Spleen (tissue), 11 donors: ENCODE measurements at regions not wholly inside any gene's neighbourhood (a gene's known extent, or its start where the extent isn't known, plus 50 kb on each side); places are given as distances from the start of the nearest gene placed in this dataset.

Experiments used
- DNase-seq: peaks from one replicate; pipeline ENCODE4 v3.0.0-alpha.2; 2020
- H3K27ac ChIP-seq, 8 donors: fragments of 200-600 bp; sonication (generic) in 7 of 8; 1 replicate in 4 of 8; 2 replicates in 4 of 8; pipeline versions ENCODE4 v1.5.0 to v1.8.0; 2016 to 2021; ENCODE audit warnings: inconsistent platforms in 4 of 8, mild to moderate bottlenecking in 4 of 8, moderate library complexity in 1 of 8
- H3K27me3 ChIP-seq, 7 donors: fragments of 200-600 bp; sonication (generic) in 6 of 7; replicated peaks in 1 of 7; 1 replicate in 4 of 7; 2 replicates in 3 of 7; pipeline versions ENCODE4 v1.5.0 to v1.8.0; 2016 to 2021; ENCODE audit warnings: inconsistent platforms in 3 of 7, mild to moderate bottlenecking in 1 of 7
- H3K36me3 ChIP-seq, 6 donors: fragments of 200-600 bp; sonication (generic) in 5 of 6; 1 replicate in 4 of 6; 2 replicates in 2 of 6; pipeline versions ENCODE4 v1.5.0 to v1.8.0; 2016 to 2021; ENCODE audit warnings: inconsistent platforms in 2 of 6
- H3K4me1 ChIP-seq, 6 donors: fragments of 200-600 bp; sonication (generic) in 5 of 6; 1 replicate in 3 of 6; 2 replicates in 3 of 6; pipeline versions ENCODE4 v1.5.0 to v1.8.0; 2016 to 2021; ENCODE audit warnings: inconsistent platforms in 3 of 6
- H3K4me3 ChIP-seq, 8 donors: fragments of 200-600 bp; sonication (generic) in 7 of 8; 1 replicate in 4 of 8; 2 replicates in 4 of 8; pipeline versions ENCODE4 v1.5.0 to v1.8.0; 2016 to 2021; ENCODE audit warnings: inconsistent platforms in 4 of 8, mild to moderate bottlenecking in 4 of 8, moderate library complexity in 2 of 8
- H3K9me3 ChIP-seq, 8 donors: fragments of 200-600 bp; sonication (generic) in 7 of 8; 1 replicate in 4 of 8; 2 replicates in 4 of 8; pipeline versions ENCODE4 v1.5.0 to v1.8.0; 2016 to 2021; ENCODE audit warnings: inconsistent platforms in 4 of 8
- POLR2A ChIP-seq, 3 donors: fragments of 450-650 bp; IDR thresholded peaks; one replicate each; pipeline ENCODE4 v1.5.1; 2017; ENCODE audit warnings: antibody characterized with exemption in 3 of 3, mild to moderate bottlenecking in 1 of 3
- POLR2AphosphoS5 ChIP-seq, 3 donors: sonication (generic); formaldehyde crosslinking; IDR thresholded peaks; one replicate each; pipeline ENCODE4 v1.5.1; 2017; ENCODE audit warnings: antibody characterized with exemption in 3 of 3
- WGBS, 5 donors: extraction: QIAGEN DNeasy Blood & Tissue Kit in 3 of 5; methylation state at CpG; one replicate each; pipeline versions ENCODE4 v1.1.5 to v1.1.7; 2013 to 2018; 5-methylcytosine and 5-hydroxymethylcytosine counted together
- intact Hi-C: fragments of 100-400 bp; cut with DNase I; formaldehyde crosslinking; loops from one replicate; pipeline ENCODE4 v1.15.0; 2023; ENCODE audit warnings: low total_unique reads
- TF ChIP-seq, protein P1 (sequence below), 11 experiments: fragments of 200-600 bp in 7 of 11; fragments of 450-650 bp in 4 of 11; sonication (generic) in 4 of 11; IDR thresholded peaks in 8 of 11; conservative IDR thresholded peaks in 3 of 11; 1 replicate in 7 of 11; 2 replicates in 4 of 11; pipeline versions ENCODE4 v1.4.0 to v1.8.0; 2016 to 2021; ENCODE audit warnings: antibody characterized with exemption in 11 of 11, inconsistent platforms in 4 of 11, mild to moderate bottlenecking in 1 of 11
- donor health status: healthy with polysubstance abuse.
- donor health status: DM: no; HTN: no; CAD: no; lungs with moderate emphysema.
- donor health status: DM: no; HTN: no; CAD: no.
- donor health status: Bipolar disorder and iron deficiency.
- donor health status: healthy.
- donor health status: DM: no; HTN: no; CAD: no.
- donor health status: DM: yes; HTN: yes; CAD: no.

DNA sequence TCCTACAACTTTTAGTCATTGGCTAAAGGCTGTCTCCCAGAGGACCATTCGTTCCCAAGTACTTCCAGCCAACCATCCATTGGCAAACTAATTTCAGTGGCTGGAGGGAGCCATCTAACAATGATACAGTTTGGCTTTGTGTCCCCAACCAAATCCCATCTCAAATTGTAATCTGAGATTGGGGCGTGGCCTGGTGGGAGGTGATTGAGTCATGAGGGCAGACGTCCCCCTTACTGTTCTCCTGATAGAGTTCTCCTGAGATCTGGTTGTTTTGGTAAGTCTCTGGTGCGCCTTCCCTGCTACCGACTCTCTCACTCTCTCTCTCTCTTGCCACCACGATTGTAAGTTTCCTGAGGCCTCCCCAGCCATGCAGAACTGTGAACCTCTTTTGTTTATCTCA is 99.7 kb upstream of the FUT8 start:
- TF ChIP-seq POLR2A (IDR thresholded peaks at IDR 0.05): no peak
- TF ChIP-seq, protein P1, sequence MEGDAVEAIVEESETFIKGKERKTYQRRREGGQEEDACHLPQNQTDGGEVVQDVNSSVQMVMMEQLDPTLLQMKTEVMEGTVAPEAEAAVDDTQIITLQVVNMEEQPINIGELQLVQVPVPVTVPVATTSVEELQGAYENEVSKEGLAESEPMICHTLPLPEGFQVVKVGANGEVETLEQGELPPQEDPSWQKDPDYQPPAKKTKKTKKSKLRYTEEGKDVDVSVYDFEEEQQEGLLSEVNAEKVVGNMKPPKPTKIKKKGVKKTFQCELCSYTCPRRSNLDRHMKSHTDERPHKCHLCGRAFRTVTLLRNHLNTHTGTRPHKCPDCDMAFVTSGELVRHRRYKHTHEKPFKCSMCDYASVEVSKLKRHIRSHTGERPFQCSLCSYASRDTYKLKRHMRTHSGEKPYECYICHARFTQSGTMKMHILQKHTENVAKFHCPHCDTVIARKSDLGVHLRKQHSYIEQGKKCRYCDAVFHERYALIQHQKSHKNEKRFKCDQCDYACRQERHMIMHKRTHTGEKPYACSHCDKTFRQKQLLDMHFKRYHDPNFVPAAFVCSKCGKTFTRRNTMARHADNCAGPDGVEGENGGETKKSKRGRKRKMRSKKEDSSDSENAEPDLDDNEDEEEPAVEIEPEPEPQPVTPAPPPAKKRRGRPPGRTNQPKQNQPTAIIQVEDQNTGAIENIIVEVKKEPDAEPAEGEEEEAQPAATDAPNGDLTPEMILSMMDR (IDR thresholded peaks at IDR 0.05 in 8 of 11, conservative IDR thresholded peaks at IDR 0.05 in 3 of 11): no peak
- TF ChIP-seq POLR2AphosphoS5 (IDR thresholded peaks at IDR 0.05): no peak
- Histone ChIP-seq H3K4me3 (no peak overlapping the region), H3K9me3 (peaks cover 0 to 8% (median 0%) of the 10 kb centered on the region in 8 donors), H3K36me3 (no peaks in the 10 kb centered on the region), H3K27ac (peak overlapping the region in 2 of 8 donors; percentile 3 to 19), H3K27me3 (no peaks in the 10 kb centered on the region), H3K4me1 (peaks cover 0 to 27% (median 4%) of the 10 kb centered on the region in 6 donors)
- WGBS, 5 donors: 75 to 87% (median 81%) methylated on average over 6 of the region's 6 CpGs
- DNase-seq: no peak
- intact Hi-C loops: no loop called here

DNA sequence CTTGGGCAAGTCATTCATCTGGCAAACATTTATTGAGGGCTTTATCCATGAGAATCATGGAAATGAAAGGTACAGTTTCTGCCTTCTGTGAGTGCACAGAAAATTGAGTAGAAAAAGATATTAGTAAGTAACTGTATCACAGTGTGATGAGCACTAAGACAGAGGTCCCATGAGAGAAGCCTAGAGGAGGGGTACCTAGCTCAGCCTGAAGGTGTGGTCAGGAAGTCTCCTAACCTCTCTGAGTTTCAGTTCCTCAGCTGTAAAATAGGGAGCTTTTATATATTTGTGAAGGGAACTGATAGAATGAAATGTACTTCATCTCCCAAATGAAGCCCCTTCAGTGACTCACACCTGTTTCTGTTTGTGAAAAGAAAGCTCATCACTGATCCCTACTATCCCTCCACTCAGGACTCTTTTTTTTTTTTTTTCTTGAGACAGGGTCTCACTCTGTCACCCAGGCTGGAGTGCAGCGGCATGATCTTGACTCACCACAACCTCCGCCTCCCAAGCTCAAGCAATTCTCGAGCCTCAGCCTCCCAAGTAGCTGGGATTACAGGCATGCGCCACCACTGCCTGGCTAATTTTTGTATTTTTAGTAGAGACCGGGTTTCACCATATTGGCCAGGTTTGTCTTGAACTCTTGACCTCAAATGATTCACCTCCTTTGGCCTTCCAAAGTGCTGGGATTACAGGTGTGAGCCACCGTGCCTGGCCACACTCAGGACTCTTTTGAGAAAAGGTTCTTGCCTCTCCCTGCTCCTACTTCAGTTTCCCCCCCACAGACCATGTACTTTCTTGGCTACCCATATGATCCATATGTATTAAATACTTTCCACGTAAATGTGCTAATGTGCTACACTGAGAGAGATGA is 93.7 kb upstream of the FUT8 start:
- H3K4me1 ChIP-seq: peaks cover 0 to 63% (median 29%) of the 10 kb centered on the region in 6 donors
- H3K9me3 ChIP-seq: peaks cover 0 to 8% (median 0%) of the 10 kb centered on the region in 8 donors
- H3K27ac ChIP-seq: peak overlapping the region in 6 of 8 donors; percentile 47 to 80 (median 62)
- WGBS, 5 donors: 78 to 90% (median 85%) methylated on average over 7 of the region's 7 CpGs
- intact Hi-C loops: no loop called here
- DNase-seq: no peak
- TF ChIP-seq, protein P1 (IDR thresholded peaks at IDR 0.05 in 8 of 11, conservative IDR thresholded peaks at IDR 0.05 in 3 of 11): no peak
- TF ChIP-seq POLR2AphosphoS5 (IDR thresholded peaks at IDR 0.05) (no peak), POLR2A (IDR thresholded peaks at IDR 0.05) (no peak)
- H3K4me3 ChIP-seq: peak overlapping the region in 3 of 8 donors; percentile 12 to 59 (median 23)
- H3K36me3 ChIP-seq: no peaks in the 10 kb centered on the region
- H3K27me3 ChIP-seq: no peaks in the 10 kb centered on the region

DNA sequence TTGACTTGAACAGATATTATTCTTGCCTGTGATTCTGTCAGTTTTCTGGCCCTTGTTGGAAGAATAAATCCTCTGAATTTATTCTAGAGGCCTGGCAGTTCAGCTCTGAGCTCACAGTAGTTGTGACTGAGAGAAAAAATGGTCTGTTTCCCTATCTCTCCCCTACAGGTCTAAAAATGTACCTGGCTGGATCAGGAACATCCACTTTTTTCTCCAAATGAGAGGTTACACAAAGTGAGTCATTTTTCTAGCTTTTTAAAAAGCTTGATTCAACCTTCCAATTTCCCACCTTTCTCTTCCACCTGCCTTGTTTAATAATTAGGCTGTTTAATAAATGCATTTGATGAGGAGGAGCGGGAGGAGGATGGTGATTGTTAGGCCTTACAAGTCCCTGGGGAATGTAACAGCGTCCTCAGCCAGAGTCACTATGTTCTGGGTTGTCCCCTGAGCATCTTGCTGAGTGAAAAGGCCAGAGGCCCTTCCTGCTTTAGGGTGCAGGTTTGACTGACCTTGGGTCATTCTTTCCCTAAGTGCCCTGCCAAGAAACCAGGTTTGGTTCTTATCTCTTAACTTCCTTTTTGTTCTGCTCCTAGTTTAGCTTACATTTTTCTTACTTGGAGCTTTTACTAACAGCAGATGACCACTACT is 91.7 kb upstream of the FUT8 start:
- peak overlapping the region in 2 of 8 donors; percentile 54 to 57 for H3K27ac ChIP-seq
- H3K4me3 ChIP-seq: no peak overlapping the region
- peaks cover 0 to 44% (median 25%) of the 10 kb centered on the region in 6 donors for H3K4me1 ChIP-seq
- no peaks in the 10 kb centered on the region for H3K36me3 ChIP-seq
- no peaks in the 10 kb centered on the region for H3K27me3 ChIP-seq
- TF ChIP-seq POLR2AphosphoS5 (IDR thresholded peaks at IDR 0.05) (no peak), POLR2A (IDR thresholded peaks at IDR 0.05) (no peak)
- TF ChIP-seq, protein P1 (IDR thresholded peaks at IDR 0.05 in 8 of 11, conservative IDR thresholded peaks at IDR 0.05 in 3 of 11): no peak
- intact Hi-C loops: no loop called here
- WGBS, 5 donors: 61 to 86% (median 76%) methylated on average over 2 of the region's 2 CpGs
- no peak for DNase-seq
- H3K9me3 ChIP-seq: peaks cover 0 to 8% (median 0%) of the 10 kb centered on the region in 8 donors

DNA sequence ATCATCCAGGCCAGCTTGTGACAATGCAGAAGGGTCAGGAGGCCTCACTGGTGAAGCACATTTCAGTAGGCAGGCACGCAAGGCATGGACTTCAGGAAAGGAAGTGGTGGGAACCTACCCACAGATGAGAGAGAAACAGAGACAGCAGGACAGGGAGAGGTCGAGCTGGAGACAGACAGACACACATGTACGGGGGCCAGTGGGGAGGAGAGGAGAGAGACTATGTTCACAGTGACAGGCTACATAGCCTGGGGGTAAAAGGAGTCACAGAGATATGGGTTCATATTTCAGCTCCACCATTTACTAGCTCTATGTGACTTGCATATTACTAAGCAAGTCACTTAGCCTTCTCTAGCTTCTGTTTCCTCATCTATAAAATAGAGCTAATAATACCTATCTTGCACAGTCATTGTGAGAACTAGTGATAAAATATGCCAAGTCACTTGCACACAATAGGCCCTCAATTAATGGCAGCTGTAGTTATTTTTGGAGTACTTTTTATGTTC is 91.1 kb upstream of the FUT8 start:
- Histone ChIP-seq H3K9me3 (peaks cover 0 to 2% (median 0%) of the 10 kb centered on the region in 8 donors), H3K4me3 (no peak overlapping the region), H3K4me1 (peaks cover 0 to 42% (median 25%) of the 10 kb centered on the region in 6 donors), H3K27ac (peak overlapping the region in 1 of 8 donors; percentile 57), H3K36me3 (no peaks in the 10 kb centered on the region), H3K27me3 (no peaks in the 10 kb centered on the region)
- 30 to 56% (median 33%) methylated on average over 3 of the region's 3 CpGs for WGBS, 5 donors
- no peak for DNase-seq
- intact Hi-C loops: no loop called here
- TF ChIP-seq, protein P1 (IDR thresholded peaks at IDR 0.05 in 8 of 11, conservative IDR thresholded peaks at IDR 0.05 in 3 of 11): no peak
- TF ChIP-seq POLR2AphosphoS5 (IDR thresholded peaks at IDR 0.05): no peak
